ENCODE measurements at regions not wholly inside any gene's neighbourhood (a gene's known extent, or its start where the extent isn't known, plus 50 kb on each side); places are given as distances from the start of the nearest gene placed in this dataset.

DNA sequence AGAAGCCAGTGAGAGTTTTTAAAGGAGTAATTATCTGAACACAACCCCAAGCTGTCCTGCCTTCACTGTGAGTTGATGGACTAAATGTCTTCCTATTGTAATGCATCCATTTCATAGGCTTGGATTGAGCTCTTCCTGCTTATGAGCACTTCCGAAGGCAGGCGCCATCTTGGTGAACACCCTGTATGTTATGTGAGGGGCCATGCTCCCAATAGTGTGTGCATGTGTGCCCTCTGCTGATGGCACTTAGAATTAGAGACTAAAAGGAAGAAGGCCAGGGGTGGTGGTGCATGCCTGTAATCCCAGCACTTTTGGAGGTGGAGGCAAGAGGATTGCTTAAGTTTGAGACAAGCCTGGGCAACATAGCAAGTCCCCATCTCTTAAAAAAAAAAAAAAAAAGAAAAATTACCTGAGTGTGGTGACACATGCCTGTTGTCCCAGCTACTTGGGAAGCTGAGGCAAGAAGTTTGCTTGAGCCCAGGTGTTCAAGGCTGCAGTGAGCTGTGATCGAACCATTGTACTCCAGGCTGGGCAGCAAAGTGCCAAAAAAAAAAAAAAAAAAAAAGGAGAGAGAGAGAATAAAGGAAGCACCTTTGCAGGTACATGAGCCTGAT lies 65.0 kb downstream of the C9orf152 start (continued):
- TF ChIP-seq, protein P1, sequence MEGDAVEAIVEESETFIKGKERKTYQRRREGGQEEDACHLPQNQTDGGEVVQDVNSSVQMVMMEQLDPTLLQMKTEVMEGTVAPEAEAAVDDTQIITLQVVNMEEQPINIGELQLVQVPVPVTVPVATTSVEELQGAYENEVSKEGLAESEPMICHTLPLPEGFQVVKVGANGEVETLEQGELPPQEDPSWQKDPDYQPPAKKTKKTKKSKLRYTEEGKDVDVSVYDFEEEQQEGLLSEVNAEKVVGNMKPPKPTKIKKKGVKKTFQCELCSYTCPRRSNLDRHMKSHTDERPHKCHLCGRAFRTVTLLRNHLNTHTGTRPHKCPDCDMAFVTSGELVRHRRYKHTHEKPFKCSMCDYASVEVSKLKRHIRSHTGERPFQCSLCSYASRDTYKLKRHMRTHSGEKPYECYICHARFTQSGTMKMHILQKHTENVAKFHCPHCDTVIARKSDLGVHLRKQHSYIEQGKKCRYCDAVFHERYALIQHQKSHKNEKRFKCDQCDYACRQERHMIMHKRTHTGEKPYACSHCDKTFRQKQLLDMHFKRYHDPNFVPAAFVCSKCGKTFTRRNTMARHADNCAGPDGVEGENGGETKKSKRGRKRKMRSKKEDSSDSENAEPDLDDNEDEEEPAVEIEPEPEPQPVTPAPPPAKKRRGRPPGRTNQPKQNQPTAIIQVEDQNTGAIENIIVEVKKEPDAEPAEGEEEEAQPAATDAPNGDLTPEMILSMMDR (IDR thresholded peaks at IDR 0.05 in 2 of 3, conservative IDR thresholded peaks at IDR 0.05 in 1 of 3; ENCODE audit: control insufficient read depth in 2 of 3, extremely low read depth in 1 of 3, insufficient read depth in 1 of 3, low read depth in 3 of 3, low read length in 3 of 3): peak; percentile 26 to 52 (median 33); a peak in 4 of 6 replicates
- TF ChIP-seq RB1 (IDR thresholded peaks at IDR 0.05; ENCODE audit: borderline replicate concordance) (0 out of 2 replicates have a peak, but pooled peaks have one; percentile 30), MXI1 (IDR thresholded peaks at IDR 0.05; ENCODE audit: low read depth, low read length) (no peak), POLR2A (IDR thresholded peaks at IDR 0.05; ENCODE audit: low read depth, low read length) (0 out of 2 replicates have a peak, but pooled peaks have one; percentile 37)

DNA sequence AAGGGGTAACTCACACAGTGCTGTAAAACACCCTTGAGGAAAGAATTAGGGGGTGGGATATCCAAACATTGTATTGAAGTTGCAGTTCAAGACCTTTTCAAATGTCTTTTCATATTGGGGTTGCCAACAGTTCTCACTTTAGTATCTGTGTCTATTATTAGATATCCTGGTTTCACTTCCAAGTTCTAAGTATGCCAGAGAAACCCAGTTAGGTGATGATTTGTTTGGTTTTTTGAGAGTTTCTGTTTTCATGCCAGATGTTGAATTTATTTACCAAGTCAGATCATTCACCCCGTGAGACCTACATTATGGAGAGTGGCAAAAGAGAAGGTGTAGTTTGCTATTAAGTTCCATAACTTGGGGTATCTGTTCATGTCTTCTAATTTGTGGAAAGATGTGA lies 64.5 kb downstream of the C9orf152 start:
- peak overlapping the region; percentile 37; the same call in 1 of the 2 replicates for H3K4me3 ChIP-seq
- intact Hi-C loops (cut with micrococcal nuclease; ENCODE audit: unreplicated experiment): loop anchor here (1.0 to 2.0 kb wide), 3 partner anchors 14 to 85 kb away; no protein-coding TSS in a partner anchor
- FAIRE-seq: peak; percentile 52
- TF ChIP-seq ASH2L (IDR thresholded peaks at IDR 0.05; ENCODE audit: borderline replicate concordance, low read depth) (no peak), ZBED1 (IDR thresholded peaks at IDR 0.05; ENCODE audit: borderline replicate concordance) (peak; percentile 61; the same call in 1 of the 2 replicates), RAD51 (IDR thresholded peaks at IDR 0.05) (no peak), SMC3 (IDR thresholded peaks at IDR 0.05; ENCODE audit: borderline replicate concordance, low read length) (no peak), EZH2 (IDR thresholded peaks at IDR 0.05; ENCODE audit: borderline replicate concordance, control insufficient read depth, low read depth, low read length) (no peak), MTA3 (IDR thresholded peaks at IDR 0.05; ENCODE audit: borderline replicate concordance, low read length) (peak; percentile 93), EP300 (IDR thresholded peaks at IDR 0.05; ENCODE audit: borderline replicate concordance in 1 of 2, control insufficient read depth in 1 of 2, low read depth in 2 of 2, low read length in 2 of 2) (peak; percentile 13 to 68; a peak in 2 of 4 replicates)
- TF ChIP-seq, protein P2, sequence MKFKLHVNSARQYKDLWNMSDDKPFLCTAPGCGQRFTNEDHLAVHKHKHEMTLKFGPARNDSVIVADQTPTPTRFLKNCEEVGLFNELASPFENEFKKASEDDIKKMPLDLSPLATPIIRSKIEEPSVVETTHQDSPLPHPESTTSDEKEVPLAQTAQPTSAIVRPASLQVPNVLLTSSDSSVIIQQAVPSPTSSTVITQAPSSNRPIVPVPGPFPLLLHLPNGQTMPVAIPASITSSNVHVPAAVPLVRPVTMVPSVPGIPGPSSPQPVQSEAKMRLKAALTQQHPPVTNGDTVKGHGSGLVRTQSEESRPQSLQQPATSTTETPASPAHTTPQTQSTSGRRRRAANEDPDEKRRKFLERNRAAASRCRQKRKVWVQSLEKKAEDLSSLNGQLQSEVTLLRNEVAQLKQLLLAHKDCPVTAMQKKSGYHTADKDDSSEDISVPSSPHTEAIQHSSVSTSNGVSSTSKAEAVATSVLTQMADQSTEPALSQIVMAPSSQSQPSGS (IDR thresholded peaks at IDR 0.05; ENCODE audit: low read length): peak; percentile 80
- TF ChIP-seq, protein P3, sequence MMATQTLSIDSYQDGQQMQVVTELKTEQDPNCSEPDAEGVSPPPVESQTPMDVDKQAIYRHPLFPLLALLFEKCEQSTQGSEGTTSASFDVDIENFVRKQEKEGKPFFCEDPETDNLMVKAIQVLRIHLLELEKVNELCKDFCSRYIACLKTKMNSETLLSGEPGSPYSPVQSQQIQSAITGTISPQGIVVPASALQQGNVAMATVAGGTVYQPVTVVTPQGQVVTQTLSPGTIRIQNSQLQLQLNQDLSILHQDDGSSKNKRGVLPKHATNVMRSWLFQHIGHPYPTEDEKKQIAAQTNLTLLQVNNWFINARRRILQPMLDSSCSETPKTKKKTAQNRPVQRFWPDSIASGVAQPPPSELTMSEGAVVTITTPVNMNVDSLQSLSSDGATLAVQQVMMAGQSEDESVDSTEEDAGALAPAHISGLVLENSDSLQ (IDR thresholded peaks at IDR 0.05): no peak
- TF ChIP-seq, protein P4, sequence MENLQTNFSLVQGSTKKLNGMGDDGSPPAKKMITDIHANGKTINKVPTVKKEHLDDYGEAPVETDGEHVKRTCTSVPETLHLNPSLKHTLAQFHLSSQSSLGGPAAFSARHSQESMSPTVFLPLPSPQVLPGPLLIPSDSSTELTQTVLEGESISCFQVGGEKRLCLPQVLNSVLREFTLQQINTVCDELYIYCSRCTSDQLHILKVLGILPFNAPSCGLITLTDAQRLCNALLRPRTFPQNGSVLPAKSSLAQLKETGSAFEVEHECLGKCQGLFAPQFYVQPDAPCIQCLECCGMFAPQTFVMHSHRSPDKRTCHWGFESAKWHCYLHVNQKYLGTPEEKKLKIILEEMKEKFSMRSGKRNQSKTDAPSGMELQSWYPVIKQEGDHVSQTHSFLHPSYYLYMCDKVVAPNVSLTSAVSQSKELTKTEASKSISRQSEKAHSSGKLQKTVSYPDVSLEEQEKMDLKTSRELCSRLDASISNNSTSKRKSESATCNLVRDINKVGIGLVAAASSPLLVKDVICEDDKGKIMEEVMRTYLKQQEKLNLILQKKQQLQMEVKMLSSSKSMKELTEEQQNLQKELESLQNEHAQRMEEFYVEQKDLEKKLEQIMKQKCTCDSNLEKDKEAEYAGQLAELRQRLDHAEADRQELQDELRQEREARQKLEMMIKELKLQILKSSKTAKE (IDR thresholded peaks at IDR 0.05; ENCODE audit: low read depth, poor library complexity, severe bottlenecking): peak; percentile 41

More for the DNA sequence above, 64.5 kb downstream of the C9orf152 start:
- RAD21 ChIA-PET (ENCODE audit: unreplicated experiment): interaction anchor here (0.8 to 17.2 kb wide), 25 partner anchors 9 to 569 kb away, joined by 3 to 424 read pairs (median 5); partner anchors contain the start of gene TXN
- Histone ChIP-seq H3K36me3 (ENCODE audit: control insufficient read depth in 2 of 2, insufficient read depth in 2 of 2, low read length in 1 of 2) (peaks cover 4 to 24% of the 10 kb centered on the region in 2 experiments), H3K4me2 (ENCODE audit: control insufficient read depth, insufficient read depth) (peak overlapping the region; percentile 58), H3K9ac (ENCODE audit: control insufficient read depth, insufficient read depth, low read length) (peak overlapping the region; percentile 43; the same call in 1 of the 2 replicates), H3K27me3 (replicated peaks in 1 of 2; ENCODE audit: control insufficient read depth in 2 of 2, insufficient read depth in 2 of 2, low read length in 1 of 2) (no peaks in the 10 kb centered on the region), H2AFZ (ENCODE audit: control insufficient read depth, low read depth, low read length) (no peak overlapping the region), H3K4me1 (ENCODE audit: control insufficient read depth, insufficient read depth, low read length) (peaks cover 61% of the 10 kb centered on the region), H3K9me3 (replicated peaks; ENCODE audit: control insufficient read depth, insufficient read depth, low read length) (no peaks in the 10 kb centered on the region), H3K79me2 (ENCODE audit: control insufficient read depth, insufficient read depth, low read length) (peaks cover 91% of the 10 kb centered on the region), H3K27ac (ENCODE audit: control insufficient read depth, insufficient read depth) (peak overlapping the region; percentile 81), H4K20me1 (ENCODE audit: control insufficient read depth, insufficient read depth) (0 out of 2 replicates have a peak, but pooled peaks cover under 1% of the 10 kb centered on the region)
- in situ Hi-C loops (cut with MboI): loop anchor here (25.0 kb wide), 1 partner anchor 1869 kb away; no protein-coding TSS in a partner anchor
- peak; percentile 61 for ATAC-seq
- SMC1A ChIA-PET (ENCODE audit: uncharacterized antibody, unreplicated experiment): interaction anchor here (0.8 to 14.0 kb wide), 31 partner anchors 8 to 325 kb away, joined by 3 to 460 read pairs (median 7); no protein-coding TSS in a partner anchor
- no TSS peak for BruUV-seq (replicated peaks)
- 5% methylated on average over 1 of the region's 1 CpG for WGBS (ENCODE audit: insufficient coverage, insufficient replicate concordance, low lambda C conversion rate, missing lambda C conversion rate)
- POLR2A ChIA-PET: interaction anchor here (0.6 to 11.3 kb wide), 13 partner anchors 9 to 703 kb away, joined by 3 to 262 read pairs (median 5); no protein-coding TSS in a partner anchor
- CTCF ChIA-PET: interaction anchor here (0.6 to 14.4 kb wide), 18 partner anchors 8 to 250 kb away, joined by 3 to 597 read pairs (median 12); no protein-coding TSS in a partner anchor
- no peak for DNase-seq (ENCODE audit: low read depth, low spot score)
